ENCODE measurements at regions not wholly inside any gene's neighbourhood (a gene's known extent, or its start where the extent isn't known, plus 50 kb on each side); places are given as distances from the start of the nearest gene placed in this dataset.

- Histone ChIP-seq H4K20me1 (ENCODE audit: control insufficient read depth, insufficient read depth) (no peaks in the 10 kb centered on the region), H2AFZ (ENCODE audit: control insufficient read depth, low read depth, low read length) (no peak overlapping the region), H3K79me2 (ENCODE audit: control insufficient read depth, insufficient read depth, low read length) (no peaks in the 10 kb centered on the region), H3K27ac (ENCODE audit: control insufficient read depth, insufficient read depth) (no peak overlapping the region), H3K4me2 (ENCODE audit: control insufficient read depth, insufficient read depth) (no peak overlapping the region), H3K4me1 (ENCODE audit: control insufficient read depth, insufficient read depth, low read length) (no peaks in the 10 kb centered on the region), H3K9me3 (replicated peaks; ENCODE audit: control insufficient read depth, insufficient read depth, low read length) (no peaks in the 10 kb centered on the region), H3K4me3 (no peak overlapping the region), H3K36me3 (ENCODE audit: control insufficient read depth in 2 of 2, insufficient read depth in 2 of 2, low read length in 1 of 2) (no peaks in the 10 kb centered on the region), H3K27me3 (replicated peaks in 1 of 2; ENCODE audit: control insufficient read depth in 2 of 2, insufficient read depth in 2 of 2, low read length in 1 of 2) (no peaks in the 10 kb centered on the region; a peak in 1 of 4 replicates), H3K9ac (ENCODE audit: control insufficient read depth, insufficient read depth, low read length) (no peak overlapping the region)
- BruUV-seq (replicated peaks), result no TSS peak
- no peak for ATAC-seq
- TF ChIP-seq CHD1 (IDR thresholded peaks at IDR 0.05; ENCODE audit: low read depth, low read length), result no peak
- no peak for TF ChIP-seq SREBF1 (IDR thresholded peaks at IDR 0.05; ENCODE audit: low read length)
- TF ChIP-seq SMAD1 (IDR thresholded peaks at IDR 0.05; ENCODE audit: low read depth, partially characterized antibody), result no peak
- TF ChIP-seq EGR1 (IDR thresholded peaks at IDR 0.05; ENCODE audit: borderline replicate concordance in 1 of 2, low read depth in 2 of 2, low read length in 2 of 2), result no peak
- no peak for TF ChIP-seq PML (IDR thresholded peaks at IDR 0.05; ENCODE audit: low read length)
- TF ChIP-seq, protein P1, sequence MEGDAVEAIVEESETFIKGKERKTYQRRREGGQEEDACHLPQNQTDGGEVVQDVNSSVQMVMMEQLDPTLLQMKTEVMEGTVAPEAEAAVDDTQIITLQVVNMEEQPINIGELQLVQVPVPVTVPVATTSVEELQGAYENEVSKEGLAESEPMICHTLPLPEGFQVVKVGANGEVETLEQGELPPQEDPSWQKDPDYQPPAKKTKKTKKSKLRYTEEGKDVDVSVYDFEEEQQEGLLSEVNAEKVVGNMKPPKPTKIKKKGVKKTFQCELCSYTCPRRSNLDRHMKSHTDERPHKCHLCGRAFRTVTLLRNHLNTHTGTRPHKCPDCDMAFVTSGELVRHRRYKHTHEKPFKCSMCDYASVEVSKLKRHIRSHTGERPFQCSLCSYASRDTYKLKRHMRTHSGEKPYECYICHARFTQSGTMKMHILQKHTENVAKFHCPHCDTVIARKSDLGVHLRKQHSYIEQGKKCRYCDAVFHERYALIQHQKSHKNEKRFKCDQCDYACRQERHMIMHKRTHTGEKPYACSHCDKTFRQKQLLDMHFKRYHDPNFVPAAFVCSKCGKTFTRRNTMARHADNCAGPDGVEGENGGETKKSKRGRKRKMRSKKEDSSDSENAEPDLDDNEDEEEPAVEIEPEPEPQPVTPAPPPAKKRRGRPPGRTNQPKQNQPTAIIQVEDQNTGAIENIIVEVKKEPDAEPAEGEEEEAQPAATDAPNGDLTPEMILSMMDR (IDR thresholded peaks at IDR 0.05 in 2 of 3, conservative IDR thresholded peaks at IDR 0.05 in 1 of 3; ENCODE audit: control insufficient read depth in 2 of 3, extremely low read depth in 1 of 3, insufficient read depth in 1 of 3, low read depth in 3 of 3, low read length in 3 of 3), result no peak
- TF ChIP-seq TCF7 (IDR thresholded peaks at IDR 0.05; ENCODE audit: borderline replicate concordance), result no peak
- no peak for TF ChIP-seq ZBTB11 (CRISPR knock-in tag; IDR thresholded peaks at IDR 0.05)
- TF ChIP-seq NR2C1 (IDR thresholded peaks at IDR 0.05), result no peak
- TF ChIP-seq ZBTB40 (IDR thresholded peaks at IDR 0.05; ENCODE audit: borderline replicate concordance), result no peak
- intact Hi-C loops (cut with micrococcal nuclease; ENCODE audit: unreplicated experiment) (no loop called here), in situ Hi-C loops (cut with MboI) (no loop called here)
- ChIA-PET RAD21 (ENCODE audit: unreplicated experiment) (no interaction called here), SMC1A (ENCODE audit: uncharacterized antibody, unreplicated experiment) (interaction anchor here (0.5 kb wide), 1 partner anchor 481 kb away, joined by 3 read pairs; no protein-coding TSS in a partner anchor), POLR2A (no interaction called here), CTCF (no interaction called here)
- 45% methylated on average over 9 of the region's 9 CpGs for WGBS (ENCODE audit: insufficient coverage, insufficient replicate concordance, low lambda C conversion rate, missing lambda C conversion rate)
- no peak for FAIRE-seq
- DNase-seq (ENCODE audit: low read depth, low spot score), result no peak
Measured at GRCh38 chr2:66903745-66904465, 469.0 kb downstream of the MEIS1 start.

Data from GM12878 (cell line).